Glutamatergic neuron (in vitro differentiated cells): ENCODE measurements at regions not wholly inside any gene's neighbourhood (a gene's known extent, or its start where the extent isn't known, plus 50 kb on each side); places are given as distances from the start of the nearest gene placed in this dataset.

Source experiments
- DNase-seq: peaks from one replicate; pipeline ENCODE4 v3.0.0; 2022
- H3K27ac Mint-ChIP-seq: one replicate; pipeline ENCODE4 v1.8.0; 2020; ENCODE audit warnings: mild to moderate bottlenecking, mixed read lengths, inconsistent platforms; ENCODE audit not compliant: unreplicated experiment
- H3K27me3 Mint-ChIP-seq: one replicate; pipeline ENCODE4 v1.8.0; 2020; ENCODE audit warnings: mild to moderate bottlenecking, moderate library complexity, mixed read lengths, inconsistent platforms; ENCODE audit not compliant: unreplicated experiment
- H3K36me3 Mint-ChIP-seq: one replicate; pipeline ENCODE4 v1.8.0; 2020; ENCODE audit warnings: mild to moderate bottlenecking, mixed read lengths, inconsistent platforms; ENCODE audit not compliant: unreplicated experiment
- H3K4me1 Mint-ChIP-seq: one replicate; pipeline ENCODE4 v1.8.0; 2020; ENCODE audit warnings: mild to moderate bottlenecking, low read depth, mixed read lengths, inconsistent platforms; ENCODE audit not compliant: unreplicated experiment
- H3K4me3 Mint-ChIP-seq: one replicate; pipeline ENCODE4 v1.8.0; 2020; ENCODE audit warnings: mild to moderate bottlenecking, mixed read lengths, inconsistent platforms; ENCODE audit not compliant: unreplicated experiment
- H3K9me3 Mint-ChIP-seq: one replicate; pipeline ENCODE4 v1.8.0; 2020; ENCODE audit warnings: mild to moderate bottlenecking, moderate library complexity, mixed read lengths, inconsistent platforms; ENCODE audit not compliant: unreplicated experiment
- TF ChIP-seq, protein P1 (sequence below): fragments of 200-600 bp; sonication (generic); IDR thresholded peaks from one replicate; pipeline ENCODE4 v1.5.0; 2021; ENCODE audit not compliant: partially characterized antibody, unreplicated experiment

DNA sequence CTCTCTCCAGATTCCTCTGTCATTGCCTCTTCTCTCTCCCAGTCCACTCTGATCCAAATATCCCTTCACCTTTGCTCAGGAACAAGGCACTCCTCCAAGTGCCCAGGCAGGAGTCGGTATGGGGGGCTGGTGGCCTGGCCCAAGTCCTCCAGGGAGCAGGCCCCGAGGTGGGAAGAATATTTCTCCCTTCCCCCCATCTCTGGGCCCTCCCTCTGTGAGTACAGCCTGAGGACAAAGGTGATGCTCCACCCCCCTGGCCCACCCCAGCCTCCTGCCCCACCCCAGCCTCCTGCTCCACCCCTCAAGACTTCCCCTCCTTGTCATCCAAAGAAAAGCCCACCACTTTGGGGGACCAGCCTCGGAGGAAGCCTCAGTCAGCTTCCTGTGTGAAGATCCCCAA is 96.9 kb downstream of the NCR2 start:
- Mint-ChIP-seq H3K36me3 (peaks cover 5% of the 10 kb centered on the region), H3K27me3 (peaks cover 6% of the 10 kb centered on the region), H3K9me3 (no peaks in the 10 kb centered on the region), H3K4me3 (no peak overlapping the region), H3K27ac (no peak overlapping the region), H3K4me1 (peaks cover 3% of the 10 kb centered on the region)
- TF ChIP-seq, protein P1, sequence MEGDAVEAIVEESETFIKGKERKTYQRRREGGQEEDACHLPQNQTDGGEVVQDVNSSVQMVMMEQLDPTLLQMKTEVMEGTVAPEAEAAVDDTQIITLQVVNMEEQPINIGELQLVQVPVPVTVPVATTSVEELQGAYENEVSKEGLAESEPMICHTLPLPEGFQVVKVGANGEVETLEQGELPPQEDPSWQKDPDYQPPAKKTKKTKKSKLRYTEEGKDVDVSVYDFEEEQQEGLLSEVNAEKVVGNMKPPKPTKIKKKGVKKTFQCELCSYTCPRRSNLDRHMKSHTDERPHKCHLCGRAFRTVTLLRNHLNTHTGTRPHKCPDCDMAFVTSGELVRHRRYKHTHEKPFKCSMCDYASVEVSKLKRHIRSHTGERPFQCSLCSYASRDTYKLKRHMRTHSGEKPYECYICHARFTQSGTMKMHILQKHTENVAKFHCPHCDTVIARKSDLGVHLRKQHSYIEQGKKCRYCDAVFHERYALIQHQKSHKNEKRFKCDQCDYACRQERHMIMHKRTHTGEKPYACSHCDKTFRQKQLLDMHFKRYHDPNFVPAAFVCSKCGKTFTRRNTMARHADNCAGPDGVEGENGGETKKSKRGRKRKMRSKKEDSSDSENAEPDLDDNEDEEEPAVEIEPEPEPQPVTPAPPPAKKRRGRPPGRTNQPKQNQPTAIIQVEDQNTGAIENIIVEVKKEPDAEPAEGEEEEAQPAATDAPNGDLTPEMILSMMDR, result no peak
- DNase-seq, result no peak

DNA sequence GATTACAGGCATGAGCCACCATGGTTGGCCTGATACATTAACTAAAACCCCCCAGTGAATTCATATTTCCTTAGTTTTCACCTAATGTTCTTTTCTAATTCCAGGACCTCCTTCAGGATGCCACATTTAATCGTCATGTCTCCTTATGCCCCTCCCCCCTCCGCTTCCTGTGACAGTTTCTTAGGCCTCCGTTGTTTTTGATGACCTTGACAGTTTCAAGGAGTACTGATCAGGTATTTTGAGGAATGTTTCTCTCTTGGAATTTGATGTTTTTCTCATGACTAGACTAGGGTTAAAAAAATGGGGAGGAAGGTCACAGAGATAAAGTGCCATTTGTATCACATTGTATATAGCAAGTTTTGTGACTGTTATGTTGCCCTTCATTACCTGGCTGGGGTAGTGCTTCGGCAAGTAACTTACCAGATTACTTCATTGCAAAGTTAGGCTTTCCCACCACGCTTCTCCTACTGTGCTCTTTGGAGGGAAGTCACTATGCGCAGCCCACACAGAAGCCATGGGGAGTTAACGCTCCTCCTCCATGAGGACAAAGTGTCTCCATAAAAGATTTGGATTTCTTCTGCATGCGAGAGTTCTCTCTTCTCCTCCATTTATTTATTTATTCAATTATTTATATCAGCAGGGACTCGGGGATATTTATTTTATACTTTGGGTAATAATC is 99.5 kb downstream of the NCR2 start:
- Mint-ChIP-seq H3K4me1 (peaks cover 4% of the 10 kb centered on the region), H3K9me3 (peaks cover 2% of the 10 kb centered on the region)

DNA sequence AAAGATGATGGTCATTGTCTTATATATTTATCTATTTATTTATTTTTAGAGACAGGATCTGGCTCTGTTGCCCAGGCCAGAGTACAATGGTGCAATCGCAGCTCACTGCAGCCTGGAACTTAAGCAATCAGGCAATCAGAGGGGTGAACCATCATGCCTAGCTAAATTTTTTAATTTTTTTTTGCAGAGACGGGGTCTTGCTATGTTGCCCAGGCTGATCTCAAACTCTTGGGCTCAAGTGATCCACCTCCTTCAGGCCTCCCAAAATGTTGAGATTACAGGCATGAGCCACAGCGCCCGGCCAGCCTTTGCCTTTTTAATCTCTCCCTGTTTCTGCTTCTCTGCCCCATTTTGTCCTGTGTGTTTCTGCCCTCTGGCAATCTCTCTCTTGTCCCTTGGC is 102.2 kb downstream of the NCR2 start:
- Mint-ChIP-seq H3K4me3 (no peak overlapping the region), H3K9me3 (peaks cover 2% of the 10 kb centered on the region), H3K4me1 (peaks cover 6% of the 10 kb centered on the region), H3K36me3 (peaks cover 8% of the 10 kb centered on the region), H3K27ac (no peak overlapping the region), H3K27me3 (peaks cover 4% of the 10 kb centered on the region)
- no peak for DNase-seq
- TF ChIP-seq, protein P1, result no peak

More for the DNA sequence above, 99.5 kb downstream of the NCR2 start:
- DNase-seq, result no peak
- Mint-ChIP-seq H3K27me3 (peaks cover 2% of the 10 kb centered on the region), H3K4me3 (no peak overlapping the region), H3K27ac (no peak overlapping the region), H3K36me3 (peaks cover 7% of the 10 kb centered on the region)
- TF ChIP-seq, protein P1, result no peak

DNA sequence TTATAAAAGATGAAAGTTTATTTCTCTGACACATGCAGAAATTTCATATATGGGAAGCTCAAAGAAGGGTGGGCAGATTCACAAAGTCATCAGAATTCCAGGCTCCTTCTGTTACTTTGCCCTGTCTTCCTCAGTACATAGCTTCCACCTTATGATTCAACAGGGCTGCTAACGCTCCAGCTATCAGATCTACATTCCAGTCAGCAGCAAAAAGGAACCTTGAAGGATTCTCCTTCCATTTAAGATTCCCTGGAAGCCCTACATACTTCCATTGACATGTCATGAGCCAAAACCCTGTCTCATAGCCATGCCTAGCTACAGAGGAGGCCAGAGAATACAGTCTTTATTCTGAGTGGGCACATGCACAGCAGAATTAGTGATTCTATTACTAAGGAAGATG is 103.3 kb downstream of the NCR2 start:
- peaks cover 2% of the 10 kb centered on the region for H3K27me3 Mint-ChIP-seq
- no peak overlapping the region for H3K4me3 Mint-ChIP-seq
- H3K4me1 Mint-ChIP-seq, result peaks cover 9% of the 10 kb centered on the region
- H3K27ac Mint-ChIP-seq, result no peak overlapping the region
- H3K9me3 Mint-ChIP-seq, result peaks cover 2% of the 10 kb centered on the region
- H3K36me3 Mint-ChIP-seq, result peaks cover 8% of the 10 kb centered on the region
- TF ChIP-seq, protein P1, result no peak
- DNase-seq, result no peak

DNA sequence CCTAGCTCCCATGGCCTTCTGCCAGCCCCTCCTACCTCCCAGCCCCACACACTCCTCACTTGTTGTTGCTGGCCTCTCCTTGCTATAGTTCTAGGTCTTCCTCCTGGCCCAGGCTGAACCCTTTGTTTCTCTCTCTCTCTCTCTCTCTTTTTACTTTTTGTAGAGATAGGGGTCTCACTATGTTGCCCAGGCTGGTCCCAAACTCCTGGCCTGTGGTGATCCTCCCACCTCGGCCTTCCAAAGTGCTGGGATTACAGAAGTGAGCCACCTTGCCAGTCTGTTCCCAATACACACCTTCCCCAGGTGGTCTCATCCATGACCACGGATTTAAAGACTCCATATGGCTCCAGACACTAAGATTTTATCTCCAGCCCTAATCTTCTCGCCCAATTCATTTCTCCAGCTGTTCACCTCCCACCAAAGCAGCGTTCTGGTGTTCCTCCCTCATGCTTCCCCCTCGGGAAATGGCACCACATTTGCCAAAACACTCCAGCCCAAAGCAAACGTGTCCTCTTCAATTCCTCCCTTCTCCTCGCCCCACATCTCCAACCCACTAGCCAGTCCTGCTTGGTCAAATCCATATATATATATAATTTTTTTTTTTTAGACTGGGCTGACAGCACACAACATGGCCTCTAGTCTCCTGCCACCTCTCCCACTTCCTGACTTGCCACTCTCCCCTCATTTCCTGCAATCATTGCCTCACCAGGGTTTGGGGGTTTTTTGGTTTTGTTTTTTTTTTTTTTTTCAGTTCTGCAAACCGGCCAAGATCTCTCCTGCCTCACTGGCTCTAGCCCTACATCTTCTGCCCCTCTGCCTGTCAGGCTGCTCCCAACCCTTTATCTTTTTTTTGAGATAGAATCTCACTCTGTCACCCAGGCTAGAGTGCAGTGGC is 104.4 kb downstream of the NCR2 start:
- peaks cover 8% of the 10 kb centered on the region for H3K36me3 Mint-ChIP-seq
- H3K27me3 Mint-ChIP-seq, result peaks cover 4% of the 10 kb centered on the region
- H3K4me3 Mint-ChIP-seq, result no peak overlapping the region
- peak overlapping the region; percentile 68 for H3K27ac Mint-ChIP-seq
- peaks cover 4% of the 10 kb centered on the region for H3K9me3 Mint-ChIP-seq
- TF ChIP-seq, protein P1, result no peak
- H3K4me1 Mint-ChIP-seq, result peaks cover 11% of the 10 kb centered on the region
- no peak for DNase-seq
